CD14-positive monocyte (primary cell): ENCODE measurements at regions not wholly inside any gene's neighbourhood (a gene's known extent, or its start where the extent isn't known, plus 50 kb on each side); places are given as distances from the start of the nearest gene placed in this dataset.

Source experiments
- DNase-seq, 3 donors: peaks; one replicate each; pipeline ENCODE4 v3.0.0-alpha.2; 2011 to 2022
- H2AFZ ChIP-seq: 2 replicates; pipeline ENCODE4 v1.6.0; 2012; ENCODE audit warnings: mild to moderate bottlenecking, low read depth, low read length, inconsistent platforms; ENCODE audit not compliant: insufficient read depth, poor library complexity, severe bottlenecking
- H3K27ac ChIP-seq, 2 donors: 1 replicate in 1 of 2; 2 replicates in 1 of 2; pipeline ENCODE4 v1.5.1; 2012 to 2013; ENCODE audit warnings: low read length in 2 of 2, control low read depth in 1 of 2, inconsistent platforms in 1 of 2, low read depth in 1 of 2, mild to moderate bottlenecking in 1 of 2
- H3K27me3 ChIP-seq, 2 donors: one replicate each; pipeline versions ENCODE4 v1.6.0 to v1.6.1; 2011 to 2013; ENCODE audit warnings: low read length in 2 of 2; ENCODE audit not compliant: control insufficient read depth in 2 of 2, insufficient read depth in 2 of 2
- H3K36me3 ChIP-seq, 2 donors: replicated peaks in 1 of 2; 1 replicate in 1 of 2; 2 replicates in 1 of 2; pipeline versions ENCODE4 v1.5.1 to v1.6.1; 2012 to 2013; ENCODE audit warnings: low read length in 2 of 2, control low read depth in 1 of 2, inconsistent platforms in 1 of 2, mild to moderate bottlenecking in 1 of 2; ENCODE audit not compliant: insufficient read depth in 2 of 2, control insufficient read depth in 1 of 2
- H3K4me1 ChIP-seq, 2 donors: 1 replicate in 1 of 2; 2 replicates in 1 of 2; pipeline versions ENCODE4 v1.5.1 to v1.6.1; 2012 to 2013; ENCODE audit warnings: low read length in 2 of 2, control low read depth in 1 of 2, inconsistent platforms in 1 of 2, mild to moderate bottlenecking in 1 of 2, moderate library complexity in 1 of 2; ENCODE audit not compliant: insufficient read depth in 2 of 2, control insufficient read depth in 1 of 2
- H3K4me2 ChIP-seq: replicated peaks from 2 replicates; pipeline ENCODE3; 2012; ENCODE audit warnings: low read length, moderate library complexity, mild to moderate bottlenecking; ENCODE audit not compliant: poor library complexity, severe bottlenecking; ENCODE audit errors: extremely low read depth
- H3K4me3 ChIP-seq, 3 experiments: fragments of 200-600 bp in 1 of 3; sonication (generic) in 1 of 3; replicated peaks in 1 of 3; 1 replicate in 2 of 3; 2 replicates in 1 of 3; pipeline ENCODE4 v1.5.1; 2011 to 2013; ENCODE audit warnings: low read length in 3 of 3, mild to moderate bottlenecking in 3 of 3, control low read depth in 2 of 3, low read depth in 2 of 3, inconsistent platforms in 1 of 3, moderate library complexity in 1 of 3
- H3K79me2 ChIP-seq: 2 replicates; pipeline ENCODE4 v1.6.0; 2012; ENCODE audit warnings: mild to moderate bottlenecking, control low read depth, inconsistent platforms, low read length, moderate library complexity; ENCODE audit not compliant: insufficient read depth
- H3K9ac ChIP-seq: 2 replicates; pipeline ENCODE4 v1.6.0; 2017; ENCODE audit warnings: low read length, mild to moderate bottlenecking; ENCODE audit not compliant: insufficient read depth, poor library complexity, severe bottlenecking
- H3K9me3 ChIP-seq, 2 donors: replicated peaks in 1 of 2; 1 replicate in 1 of 2; 2 replicates in 1 of 2; pipeline versions ENCODE4 v1.5.1 to v1.6.1; 2012 to 2013; ENCODE audit warnings: low read length in 2 of 2, control low read depth in 1 of 2; ENCODE audit not compliant: control insufficient read depth in 1 of 2, insufficient read depth in 1 of 2
- H4K20me1 ChIP-seq: 2 replicates; pipeline ENCODE4 v1.6.0; 2012; ENCODE audit warnings: mild to moderate bottlenecking, low read length, control low read depth, moderate library complexity; ENCODE audit not compliant: insufficient read depth
- H3K27ac Mint-ChIP-seq, 7 donors: one replicate each; pipeline ENCODE4 v1.8.0; 2020; ENCODE audit warnings: mild to moderate bottlenecking in 7 of 7, mixed read lengths in 7 of 7, moderate library complexity in 6 of 7, inconsistent platforms in 2 of 7
- H3K27me3 Mint-ChIP-seq, 3 donors: one replicate each; pipeline ENCODE4 v1.8.0; 2021 to 2022; ENCODE audit warnings: low read depth in 3 of 3, mild to moderate bottlenecking in 3 of 3, mixed read lengths in 3 of 3, moderate library complexity in 3 of 3, inconsistent platforms in 1 of 3
- H3K36me3 Mint-ChIP-seq, 2 donors: one replicate each; pipeline ENCODE4 v1.8.0; 2020; ENCODE audit warnings: mixed read lengths in 2 of 2, inconsistent platforms in 1 of 2, mild to moderate bottlenecking in 1 of 2
- H3K4me1 Mint-ChIP-seq: one replicate; pipeline ENCODE4 v1.8.0; 2020; ENCODE audit warnings: mild to moderate bottlenecking, mixed read lengths
- H3K4me3 Mint-ChIP-seq, 2 donors: one replicate each; pipeline ENCODE4 v1.8.0; 2020; ENCODE audit warnings: mild to moderate bottlenecking in 2 of 2, mixed read lengths in 2 of 2, moderate library complexity in 1 of 2
- H3K9me3 Mint-ChIP-seq, 7 donors: one replicate each; pipeline ENCODE4 v1.8.0; 2020 to 2022; ENCODE audit warnings: mixed read lengths in 7 of 7, mild to moderate bottlenecking in 6 of 7, moderate library complexity in 6 of 7, inconsistent platforms in 2 of 7
- CTCF ChIP-seq: fragments of 200-600 bp; IDR thresholded peaks from one replicate; pipeline ENCODE4 v1.8.0; 2022; ENCODE audit warnings: antibody characterized with exemption, mild to moderate bottlenecking
- WGBS: methylation state at CpG from one replicate; pipeline ENCODE4 v1.1.5; 2013; ENCODE audit warnings: missing lambda C conversion rate; ENCODE audit not compliant: insufficient coverage; 5-methylcytosine and 5-hydroxymethylcytosine counted together
- intact Hi-C, 2 donors: fragments of 100-400 bp; cut with micrococcal nuclease; formaldehyde crosslinking; loops; one replicate each; pipeline versions ENCODE4 v1.15.0 to v1.15.1; 2023

GRCh38 chr18:67731851-67732250 lies 215.3 kb upstream of the DSEL start:
- no peak for TF ChIP-seq CTCF

GRCh38 chr18:67730886-67731285 lies 214.4 kb upstream of the DSEL start:
- H3K36me3 Mint-ChIP-seq, result no peaks in the 10 kb centered on the region
- Histone ChIP-seq H2AFZ (no peak overlapping the region), H3K9me3 (peaks cover 4 to 6% of the 10 kb centered on the region in 2 donors), H3K9ac (no peak overlapping the region), H3K27ac (no peak overlapping the region), H3K4me1 (no peaks in the 10 kb centered on the region), H4K20me1 (no peaks in the 10 kb centered on the region), H3K79me2 (no peaks in the 10 kb centered on the region), H3K27me3 (no peaks in the 10 kb centered on the region), H3K4me3 (no peak overlapping the region), H3K4me2 (no peak overlapping the region), H3K36me3 (no peaks in the 10 kb centered on the region)
- no peaks in the 10 kb centered on the region for H3K27me3 Mint-ChIP-seq
- peaks cover 0 to 12% (median 4%) of the 10 kb centered on the region in 7 donors for H3K9me3 Mint-ChIP-seq
- no peak for DNase-seq
- no peak overlapping the region for H3K4me3 Mint-ChIP-seq
- no peaks in the 10 kb centered on the region for H3K4me1 Mint-ChIP-seq
- H3K27ac Mint-ChIP-seq, result no peak overlapping the region
- TF ChIP-seq CTCF, result no peak
- intact Hi-C loops, result no loop called here
- 100% methylated on average over 1 of the region's 4 CpGs for WGBS

More at GRCh38 chr18:67731851-67732250, 215.3 kb upstream of the DSEL start:
- Histone ChIP-seq H3K4me1 (no peaks in the 10 kb centered on the region), H2AFZ (no peak overlapping the region), H3K27me3 (no peaks in the 10 kb centered on the region), H3K4me2 (no peak overlapping the region), H4K20me1 (no peaks in the 10 kb centered on the region), H3K9ac (no peak overlapping the region), H3K27ac (no peak overlapping the region), H3K9me3 (peaks cover 0 to 6% of the 10 kb centered on the region in 2 donors), H3K36me3 (no peaks in the 10 kb centered on the region), H3K79me2 (no peaks in the 10 kb centered on the region), H3K4me3 (no peak overlapping the region)
- no peaks in the 10 kb centered on the region for H3K4me1 Mint-ChIP-seq
- whole genome bisulfite sequencing, result no CpG with 5 or more reads among the region's 1 CpG
- H3K9me3 Mint-ChIP-seq, result peaks cover 0 to 7% (median 3%) of the 10 kb centered on the region in 7 donors
- no peaks in the 10 kb centered on the region for H3K27me3 Mint-ChIP-seq
- no peak overlapping the region for H3K27ac Mint-ChIP-seq
- intact Hi-C loops, result no loop called here
- H3K36me3 Mint-ChIP-seq, result no peaks in the 10 kb centered on the region
- no peak for DNase-seq
- H3K4me3 Mint-ChIP-seq, result no peak overlapping the region
